ENCODE measurements at regions not wholly inside any gene's neighbourhood (a gene's known extent, or its start where the extent isn't known, plus 50 kb on each side); places are given as distances from the start of the nearest gene placed in this dataset.
"Not testable (repeated sequence)": the region's sequence is repeated elsewhere in the genome, so short reads cannot be mapped to it uniquely, and the experiment has no call there.

GRCh38 chr13:83761631-83762030 is 120.6 kb downstream of the SLITRK1 start:
- no peak overlapping the region for H3K4me3 Mint-ChIP-seq
- H3K9me3 Mint-ChIP-seq = peaks cover 5 to 23% (median 13%) of the 10 kb centered on the region in 6 donors
- H3K36me3 Mint-ChIP-seq = no peaks in the 10 kb centered on the region
- no peaks in the 10 kb centered on the region for H3K27me3 Mint-ChIP-seq (ENCODE audit: low read depth in 3 of 3)
- no peak for DNase-seq
- H3K27ac Mint-ChIP-seq = no peak overlapping the region
- H3K4me1 Mint-ChIP-seq = no peaks in the 10 kb centered on the region

DNA sequence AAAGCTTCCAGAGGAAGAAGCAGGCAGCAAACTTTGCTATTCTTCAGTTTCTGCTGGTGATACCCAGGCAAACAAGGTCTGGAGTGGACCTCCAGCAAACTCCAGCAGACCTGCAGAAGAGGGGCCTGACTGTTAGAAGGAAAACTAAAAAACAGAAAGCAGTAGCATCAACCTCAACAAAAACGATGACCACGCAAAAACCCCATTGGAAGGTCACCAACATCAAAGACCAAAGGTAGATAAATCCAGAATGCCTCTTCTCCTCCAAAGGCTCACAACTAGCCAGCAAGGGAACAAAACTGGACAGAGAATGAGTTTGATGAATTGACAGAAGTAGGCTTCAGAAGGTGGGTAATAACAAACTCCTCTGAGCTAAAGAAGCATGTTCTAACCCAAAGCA is 127.1 kb downstream of the SLITRK1 start:
- H3K27me3 Mint-ChIP-seq (ENCODE audit: low read depth in 3 of 3); DNase-seq; H3K27ac Mint-ChIP-seq; H3K4me1 Mint-ChIP-seq; H3K4me3 Mint-ChIP-seq; H3K36me3 Mint-ChIP-seq: not testable (repeated sequence)
- peaks cover 8 to 31% (median 23%) of the 10 kb centered on the region in 6 donors for H3K9me3 Mint-ChIP-seq

DNA sequence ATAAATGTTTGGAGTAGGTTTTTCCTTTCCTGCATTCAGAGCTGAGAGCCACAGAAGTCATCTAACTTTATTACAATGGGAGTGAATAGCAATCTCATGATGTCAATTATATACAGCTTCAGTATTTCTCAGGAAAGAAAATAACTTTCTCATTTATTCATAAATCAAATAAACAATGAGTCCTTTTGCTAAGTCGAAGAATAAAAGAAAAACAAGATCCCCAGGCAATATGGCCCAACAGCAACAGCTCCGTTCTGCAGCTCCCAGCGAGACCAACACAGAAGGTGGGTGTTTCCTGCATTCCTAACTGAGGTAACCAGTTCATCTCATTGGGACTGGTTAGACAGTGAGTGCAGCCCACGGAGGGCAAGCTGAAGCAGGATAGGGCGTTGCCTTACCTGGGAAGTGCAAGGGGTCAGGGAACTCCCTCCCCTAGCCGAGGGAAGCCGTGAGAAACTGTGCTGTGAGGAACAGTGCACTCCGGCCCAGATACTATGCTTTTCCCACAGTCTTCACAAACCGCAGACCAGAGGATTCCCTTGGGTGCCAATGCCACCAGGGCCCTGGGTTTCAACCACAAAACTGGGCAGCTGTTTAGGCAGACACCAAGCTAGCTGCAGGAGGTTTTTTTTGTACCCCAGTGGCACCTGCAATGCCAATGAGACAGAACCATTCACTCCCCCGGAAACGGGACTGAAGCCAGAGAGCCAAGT is 128.2 kb downstream of the SLITRK1 start:
- Mint-ChIP-seq H3K27ac (no peak overlapping the region), H3K4me3 (no peak overlapping the region), H3K4me1 (no peaks in the 10 kb centered on the region), H3K36me3 (no peaks in the 10 kb centered on the region), H3K9me3 (peaks cover 4 to 27% (median 22%) of the 10 kb centered on the region in 6 donors), H3K27me3 (ENCODE audit: low read depth in 3 of 3) (no peaks in the 10 kb centered on the region)
- DNase-seq = no peak

- no peaks in the 10 kb centered on the region for H3K27me3 Mint-ChIP-seq (ENCODE audit: low read depth in 3 of 3)
- no peaks in the 10 kb centered on the region for H3K4me1 Mint-ChIP-seq
- peaks cover 0 to 30% (median 18%) of the 10 kb centered on the region in 6 donors for H3K9me3 Mint-ChIP-seq
- no peak for DNase-seq
- H3K4me3 Mint-ChIP-seq = no peak overlapping the region
- H3K36me3 Mint-ChIP-seq = no peaks in the 10 kb centered on the region
- H3K27ac Mint-ChIP-seq = no peak overlapping the region
Observed at GRCh38 chr13:83752141-83752540, 130.1 kb downstream of the SLITRK1 start.

DNA sequence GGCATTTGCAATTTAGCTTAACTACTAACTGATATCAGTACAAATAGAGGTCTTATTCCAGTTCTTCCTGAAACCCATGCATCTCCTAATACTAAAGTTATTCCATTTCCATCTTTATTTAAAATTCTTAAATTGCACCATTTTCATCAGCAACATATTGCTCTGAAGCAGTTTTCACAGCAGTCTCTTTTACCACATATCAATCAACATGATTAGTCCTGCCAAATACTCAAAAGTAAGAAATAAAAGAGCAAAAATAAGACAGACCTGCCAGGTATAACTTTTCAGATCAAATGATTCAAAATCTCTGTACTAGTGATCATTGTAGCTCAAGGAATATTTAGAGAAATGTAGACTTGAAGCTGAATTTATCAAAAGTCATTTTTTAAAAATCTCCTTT is 141.7 kb downstream of the SLITRK1 start:
- Mint-ChIP-seq H3K36me3 (no peaks in the 10 kb centered on the region), H3K27ac (no peak overlapping the region), H3K4me3 (no peak overlapping the region), H3K9me3 (peaks cover 3 to 26% (median 6%) of the 10 kb centered on the region in 6 donors), H3K4me1 (no peaks in the 10 kb centered on the region), H3K27me3 (ENCODE audit: low read depth in 3 of 3) (no peaks in the 10 kb centered on the region)
- DNase-seq = no peak

DNA sequence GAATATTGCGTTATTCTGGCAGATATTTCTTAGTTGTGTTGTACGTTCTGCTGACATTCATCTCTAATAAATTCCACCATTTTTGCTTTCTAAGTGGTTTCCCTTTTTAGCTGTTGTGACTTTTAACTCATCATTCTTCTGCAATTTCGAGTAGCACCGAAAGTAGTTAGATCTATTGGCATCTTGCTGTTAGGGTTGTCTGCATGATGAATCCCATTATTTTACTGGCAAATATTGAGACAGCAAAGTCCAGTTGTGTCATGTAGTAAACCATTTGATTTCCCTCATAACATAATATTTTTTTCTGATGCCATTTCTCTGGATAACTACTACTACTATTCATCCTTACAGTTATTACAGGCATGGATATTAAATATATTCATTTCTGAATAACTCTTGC is 143.9 kb downstream of the SLITRK1 start:
- Mint-ChIP-seq H3K9me3 (peaks cover 0 to 32% (median 7%) of the 10 kb centered on the region in 6 donors), H3K27ac (no peak overlapping the region), H3K4me3 (no peak overlapping the region), H3K27me3 (ENCODE audit: low read depth in 3 of 3) (no peaks in the 10 kb centered on the region), H3K36me3 (no peaks in the 10 kb centered on the region), H3K4me1 (no peaks in the 10 kb centered on the region)
- DNase-seq = no peak

DNA sequence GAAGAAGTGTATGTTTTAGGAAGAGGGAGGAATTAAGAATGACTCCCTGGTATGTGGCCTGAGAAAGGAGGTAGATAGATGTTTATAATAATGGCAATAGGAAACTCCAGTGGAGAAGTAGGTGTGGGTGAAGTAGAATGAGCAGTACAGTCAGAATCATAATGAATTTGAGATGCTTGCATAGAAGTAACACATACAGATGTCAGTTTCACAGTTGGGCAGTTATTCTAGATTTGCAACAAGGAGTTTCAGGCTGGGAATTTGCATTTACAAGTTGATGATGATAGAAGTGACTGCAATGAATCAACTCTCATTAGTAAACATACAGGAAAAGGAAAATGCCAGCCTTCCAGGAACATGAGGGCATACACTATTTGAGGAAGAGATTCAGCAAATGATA is 149.0 kb downstream of the SLITRK1 start:
- no peak overlapping the region for H3K27ac Mint-ChIP-seq
- H3K27me3 Mint-ChIP-seq (ENCODE audit: low read depth in 3 of 3) = no peaks in the 10 kb centered on the region
- H3K9me3 Mint-ChIP-seq = peaks cover 2 to 27% (median 5%) of the 10 kb centered on the region in 6 donors
- H3K4me3 Mint-ChIP-seq = no peak overlapping the region
- DNase-seq = no peak
- H3K36me3 Mint-ChIP-seq = no peaks in the 10 kb centered on the region
- H3K4me1 Mint-ChIP-seq = no peaks in the 10 kb centered on the region

- no peak overlapping the region for H3K4me3 Mint-ChIP-seq
- no peak overlapping the region for H3K27ac Mint-ChIP-seq
- H3K9me3 Mint-ChIP-seq = peaks cover 2 to 27% (median 6%) of the 10 kb centered on the region in 6 donors
- H3K4me1 Mint-ChIP-seq = no peaks in the 10 kb centered on the region
- no peaks in the 10 kb centered on the region for H3K36me3 Mint-ChIP-seq
- no peaks in the 10 kb centered on the region for H3K27me3 Mint-ChIP-seq (ENCODE audit: low read depth in 3 of 3)
- no peak for DNase-seq
Observed at GRCh38 chr13:83732755-83733154, 149.5 kb downstream of the SLITRK1 start.

GRCh38 chr13:83731113-83731512 is 151.2 kb downstream of the SLITRK1 start:
- no peak for DNase-seq
- Mint-ChIP-seq H3K27ac (no peak overlapping the region), H3K4me1 (no peaks in the 10 kb centered on the region), H3K4me3 (no peak overlapping the region), H3K36me3 (no peaks in the 10 kb centered on the region), H3K27me3 (ENCODE audit: low read depth in 3 of 3) (no peaks in the 10 kb centered on the region), H3K9me3 (peaks cover 2 to 15% (median 5%) of the 10 kb centered on the region in 6 donors)

- no peak overlapping the region for H3K27ac Mint-ChIP-seq
- H3K36me3 Mint-ChIP-seq = no peaks in the 10 kb centered on the region
- DNase-seq = no peak
- no peaks in the 10 kb centered on the region for H3K4me1 Mint-ChIP-seq
- no peaks in the 10 kb centered on the region for H3K27me3 Mint-ChIP-seq (ENCODE audit: low read depth in 3 of 3)
- H3K9me3 Mint-ChIP-seq = peaks cover 3 to 11% (median 5%) of the 10 kb centered on the region in 6 donors
- H3K4me3 Mint-ChIP-seq = no peak overlapping the region
Observed at GRCh38 chr13:83730674-83731073, 151.6 kb downstream of the SLITRK1 start.

DNA sequence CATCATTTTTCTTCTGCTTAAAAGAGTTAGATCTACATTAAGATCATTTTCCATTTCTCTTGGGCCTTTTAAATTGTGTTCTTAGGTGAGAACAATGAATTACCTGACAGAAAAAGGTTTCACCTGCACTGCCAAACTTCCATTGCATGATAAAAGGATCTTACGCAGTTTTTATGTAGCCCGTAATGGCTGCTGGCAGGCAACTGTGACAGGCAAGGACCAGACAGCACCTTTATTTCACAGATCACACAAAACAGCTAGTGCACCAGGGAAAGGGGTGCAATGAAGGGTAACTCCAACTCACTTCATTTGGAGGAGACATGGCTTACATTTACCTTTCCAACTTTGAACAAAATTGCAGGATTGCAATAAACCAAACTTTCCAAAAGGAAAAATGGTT is 159.8 kb downstream of the SLITRK1 start:
- no peak for DNase-seq
- no peak overlapping the region for H3K4me3 Mint-ChIP-seq
- no peaks in the 10 kb centered on the region for H3K27me3 Mint-ChIP-seq (ENCODE audit: low read depth in 3 of 3)
- peaks cover 0 to 13% (median 5%) of the 10 kb centered on the region in 6 donors for H3K9me3 Mint-ChIP-seq
- no peaks in the 10 kb centered on the region for H3K4me1 Mint-ChIP-seq
- no peak overlapping the region for H3K27ac Mint-ChIP-seq
- no peaks in the 10 kb centered on the region for H3K36me3 Mint-ChIP-seq

- DNase-seq = no peak
- Mint-ChIP-seq H3K4me3 (no peak overlapping the region), H3K36me3 (no peaks in the 10 kb centered on the region), H3K27ac (no peak overlapping the region), H3K9me3 (peaks cover 4 to 23% (median 8%) of the 10 kb centered on the region in 6 donors), H3K27me3 (ENCODE audit: low read depth in 3 of 3) (no peaks in the 10 kb centered on the region), H3K4me1 (no peaks in the 10 kb centered on the region)
Observed at GRCh38 chr13:83716121-83716520, 166.2 kb downstream of the SLITRK1 start.

- Mint-ChIP-seq H3K9me3 (peaks cover under 1 to 22% (median 9%) of the 10 kb centered on the region in 6 donors), H3K4me3 (no peak overlapping the region), H3K36me3 (no peaks in the 10 kb centered on the region), H3K27me3 (ENCODE audit: low read depth in 3 of 3) (no peaks in the 10 kb centered on the region), H3K4me1 (no peaks in the 10 kb centered on the region), H3K27ac (no peak overlapping the region)
- no peak for DNase-seq
Observed at GRCh38 chr13:83714236-83714635, 168.0 kb downstream of the SLITRK1 start.

GRCh38 chr13:83710133-83710515 is 172.2 kb downstream of the SLITRK1 start:
- Mint-ChIP-seq H3K4me1 (no peaks in the 10 kb centered on the region), H3K9me3 (peaks cover 3 to 22% (median 8%) of the 10 kb centered on the region in 6 donors), H3K27ac (no peak overlapping the region), H3K4me3 (no peak overlapping the region), H3K27me3 (ENCODE audit: low read depth in 3 of 3) (peaks cover 0 to 1% (median 0%) of the 10 kb centered on the region in 3 donors), H3K36me3 (no peaks in the 10 kb centered on the region)
- DNase-seq = no peak

All from immature natural killer cell (primary cell).